Fibroblast of skin of right quadriceps (primary cell): ENCODE measurements at regions not wholly inside any gene's neighbourhood (a gene's known extent, or its start where the extent isn't known, plus 50 kb on each side); places are given as distances from the start of the nearest gene placed in this dataset.

Source experiments
- DNase-seq: peaks from one replicate; pipeline ENCODE4 v3.0.0-alpha.2; 2013

GRCh38 chr6:170176898-170177771 is 113.7 kb downstream of the DLL1 start:
- DNase-seq, result no peak

DNA sequence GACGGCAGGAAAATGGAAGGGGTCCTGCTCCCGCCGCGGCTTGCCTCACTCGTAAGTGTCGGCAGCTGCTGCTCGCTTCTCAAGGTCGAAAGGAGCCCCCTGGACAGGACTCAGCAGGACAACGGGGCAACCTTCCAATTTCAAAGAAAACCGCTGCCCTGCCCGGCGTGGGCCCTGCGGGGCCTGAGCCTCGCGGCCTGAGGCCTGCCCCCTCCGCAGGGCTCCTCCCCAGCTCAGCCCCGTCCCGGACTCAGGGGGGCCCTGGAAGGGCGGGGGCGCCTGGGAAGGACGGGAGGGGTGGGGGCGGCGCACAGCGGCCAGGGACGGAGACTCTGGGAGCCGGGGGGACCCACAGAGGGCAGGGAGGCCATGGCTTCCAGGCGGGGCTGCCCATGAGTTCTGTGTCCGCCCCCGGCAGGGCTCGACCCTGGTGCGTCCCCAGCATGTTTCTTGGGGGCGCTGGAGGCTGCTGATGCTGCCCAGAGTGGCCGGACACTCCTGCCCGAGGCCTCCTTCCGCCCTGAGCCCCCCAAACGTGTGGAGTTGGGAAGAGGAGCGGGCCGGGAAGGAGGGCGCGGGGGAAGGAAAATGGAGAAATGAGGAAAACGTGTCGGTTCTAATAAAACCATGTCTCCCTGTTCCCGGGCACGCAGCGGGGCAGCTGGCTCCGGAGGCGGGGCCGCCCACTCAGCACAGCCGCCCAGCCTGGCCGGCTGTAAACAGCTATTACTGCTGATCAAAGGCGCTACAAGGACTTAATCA is 114.6 kb downstream of the DLL1 start:
- DNase-seq, result no peak

GRCh38 chr6:170175644-170176135 is 115.2 kb downstream of the DLL1 start:
- DNase-seq, result no peak

GRCh38 chr6:170174771-170175643 is 115.9 kb downstream of the DLL1 start:
- DNase-seq, result no peak

GRCh38 chr6:170174124-170174770 is 116.6 kb downstream of the DLL1 start:
- no peak for DNase-seq

GRCh38 chr6:170173335-170173881 is 117.5 kb downstream of the DLL1 start:
- no peak for DNase-seq

- no peak for DNase-seq
Measured at GRCh38 chr6:170172825-170173256, 118.0 kb downstream of the DLL1 start.

DNA sequence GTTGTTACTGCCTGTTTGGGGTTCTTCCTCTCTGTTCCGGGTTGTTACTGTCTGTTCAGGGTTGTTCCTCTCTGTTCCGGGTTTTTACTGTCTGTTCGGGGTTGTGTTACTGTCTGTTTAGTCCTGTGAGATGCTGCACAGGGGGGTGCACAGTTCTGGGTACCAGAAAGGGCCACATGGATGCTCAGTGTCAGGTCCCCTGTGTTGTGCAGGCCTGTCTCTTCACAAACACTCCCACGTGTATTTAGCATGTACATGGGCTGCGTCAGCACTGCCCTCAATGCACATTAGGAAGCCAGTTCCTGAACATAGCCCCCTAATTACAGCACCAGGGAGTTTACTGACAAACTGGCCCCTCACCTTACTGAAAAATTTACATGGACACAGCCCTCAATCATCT is 118.5 kb downstream of the DLL1 start:
- DNase-seq, result no peak

- no peak for DNase-seq
Measured at GRCh38 chr6:170167657-170168159, 123.2 kb downstream of the DLL1 start.

- no peak for DNase-seq
Measured at GRCh38 chr6:170166511-170167122, 124.3 kb downstream of the DLL1 start.

GRCh38 chr6:170165471-170166117 is 125.3 kb downstream of the DLL1 start:
- DNase-seq, result no peak

GRCh38 chr6:170165085-170165470 is 125.8 kb downstream of the DLL1 start:
- no peak for DNase-seq

GRCh38 chr6:170164271-170164900 is 126.5 kb downstream of the DLL1 start:
- DNase-seq, result no peak

DNA sequence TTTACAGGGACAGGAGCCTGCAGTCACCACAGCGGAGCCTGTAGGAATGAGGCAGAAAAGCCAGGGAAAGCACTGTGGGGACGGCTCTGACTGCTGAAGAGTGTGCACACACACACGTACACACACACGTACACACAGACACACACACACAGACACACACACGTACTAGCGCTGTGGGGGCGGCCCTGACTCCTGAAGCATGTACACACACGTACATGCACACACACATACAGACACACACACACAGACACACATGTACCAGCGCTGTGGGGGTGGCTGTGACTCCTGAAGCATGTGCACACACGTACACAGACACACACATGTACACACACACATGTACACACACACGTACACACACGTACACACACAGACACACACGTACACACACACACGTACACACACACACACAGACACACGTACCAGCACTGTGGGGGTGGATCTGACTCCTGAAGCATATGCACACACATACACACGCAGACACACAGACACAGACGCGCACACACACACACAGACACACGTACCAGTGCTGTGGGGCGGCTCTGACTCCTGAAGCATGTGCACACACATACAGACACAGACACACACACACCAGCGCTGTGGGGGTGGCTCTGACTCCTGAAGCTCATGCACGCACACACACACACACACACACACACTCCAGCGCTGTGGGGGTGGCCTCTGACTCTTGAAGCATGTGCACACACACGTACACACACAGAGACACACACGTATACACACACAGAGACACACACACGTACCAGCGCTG is 127.3 kb downstream of the DLL1 start:
- DNase-seq, result no peak

DNA sequence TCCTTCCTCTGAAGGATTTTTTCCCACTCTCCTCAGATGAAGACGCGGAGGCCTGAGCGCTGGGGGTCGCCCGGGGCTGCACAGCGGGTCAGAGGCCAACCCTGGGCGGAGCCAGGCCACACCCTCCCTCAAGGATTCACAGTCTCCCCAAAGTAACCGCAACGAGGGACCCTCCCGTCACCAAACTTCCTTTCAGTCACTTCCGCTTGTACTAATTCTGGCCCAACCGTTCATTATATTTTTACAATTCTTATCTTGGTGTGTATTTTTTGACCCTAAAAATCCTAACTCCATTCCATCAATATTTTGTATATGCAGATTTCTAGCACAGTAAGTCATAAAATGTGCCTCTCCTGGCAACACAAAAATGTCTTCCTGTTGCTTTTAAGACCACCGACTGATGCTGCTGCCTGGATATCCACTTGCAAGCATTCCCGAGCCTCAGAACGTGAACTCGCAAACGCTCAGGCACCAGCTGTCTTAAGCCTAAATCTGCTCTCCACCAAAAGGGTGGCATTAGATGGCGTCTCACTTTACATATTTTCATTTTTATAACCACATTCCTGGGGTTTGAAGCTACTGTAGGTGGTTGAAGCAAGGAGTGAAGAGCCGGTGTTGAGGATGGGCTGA is 128.0 kb downstream of the DLL1 start:
- no peak for DNase-seq

GRCh38 chr6:170162011-170162774 is 128.7 kb downstream of the DLL1 start:
- no peak for DNase-seq

GRCh38 chr6:170160628-170161611 is 130.0 kb downstream of the DLL1 start:
- DNase-seq, result no peak
